HCT116 (cell line): ENCODE measurements at regions not wholly inside any gene's neighbourhood (a gene's known extent, or its start where the extent isn't known, plus 50 kb on each side); places are given as distances from the start of the nearest gene placed in this dataset.

Source experiments
- ATAC-seq: fragments of 200-7000 bp; cut with Tn5 transposase; 2 replicates; pipeline ENCODE4 v1.9.1; 2020; ENCODE audit warnings: mild to moderate bottlenecking, moderate library complexity
- BruUV-seq: library from RNA; stranded (reverse); fragments of 400-500 nt; replicated peaks from 2 replicates; lab custom pipeline; 2021; lab: Mats Ljungman, UMichigan
- CTCF ChIA-PET: fragments of 300-600 bp; sonication (Branson Sonifier 250); formaldehyde crosslinking; loops from one replicate; lab custom pipeline; 2021; ENCODE audit warnings: antibody characterized with exemption; lab: Charles Lee
- POLR2A ChIA-PET: fragments of 300-600, 350-600 bp; sonication (Branson Sonifier 250); formaldehyde crosslinking; loops from one replicate; lab custom pipeline; 2021; ENCODE audit warnings: antibody characterized with exemption; lab: Charles Lee
- RAD21 ChIA-PET, 2 experiments: fragments of 300-600 bp; sonication (Branson Sonifier 250); formaldehyde crosslinking; loops; one replicate each; lab custom pipeline; 2023; ENCODE audit warnings: low total read pairs in 2 of 2; ENCODE audit not compliant: uncharacterized antibody in 2 of 2, unreplicated experiment in 2 of 2, low non-redundant PET in 1 of 2; lab: Charles Lee
- DNase-seq: peaks from one replicate; pipeline ENCODE4 v3.0.0-alpha.2; 2010; ENCODE audit warnings: low read depth, low spot score
- H2AFZ ChIP-seq: fragments of 200-600 bp; shearing (Covaris generic), sonication (generic); 2 replicates; pipeline ENCODE4 v1.6.1; 2017; ENCODE audit warnings: low read depth, mixed run types, mixed read lengths, antibody characterized with exemption, low read length; ENCODE audit not compliant: poor library complexity, severe bottlenecking
- H3K27ac ChIP-seq: 2 replicates; pipeline ENCODE4 v1.5.1; 2012; ENCODE audit warnings: low read depth, low read length
- H3K27me3 ChIP-seq: fragments of 200-600 bp; sonication (generic); 2 replicates; pipeline ENCODE4 v1.6.1; 2016; ENCODE audit warnings: mixed run types, low read length, mixed read lengths; ENCODE audit not compliant: insufficient read depth
- H3K36me3 ChIP-seq, 2 experiments: fragments of 200-500 bp in 1 of 2; fragments of 200-600 bp in 1 of 2; sonication (Bioruptor generic) in 1 of 2; sonication (generic) in 1 of 2; 2 replicates each; pipeline versions ENCODE4 v1.5.1 to v1.6.1; 2014 to 2016; ENCODE audit warnings: low read length in 2 of 2, inconsistent platforms in 1 of 2, mixed read lengths in 1 of 2, mixed run types in 1 of 2; ENCODE audit not compliant: insufficient read depth in 2 of 2, control insufficient read depth in 1 of 2
- H3K4me1 ChIP-seq, 2 experiments: fragments of 200-600 bp in 1 of 2; sonication (generic) in 1 of 2; 2 replicates each; pipeline versions ENCODE4 v1.5.1 to v1.6.1; 2012 to 2017; ENCODE audit warnings: low read length in 2 of 2, inconsistent platforms in 1 of 2, mild to moderate bottlenecking in 1 of 2, mixed read lengths in 1 of 2, mixed run types in 1 of 2, moderate library complexity in 1 of 2; ENCODE audit not compliant: insufficient read depth in 2 of 2, control insufficient read depth in 1 of 2
- H3K4me2 ChIP-seq: fragments of 200-600 bp; sonication (generic); 2 replicates; pipeline ENCODE4 v1.6.1; 2017; ENCODE audit warnings: mixed run types, low read length, mixed read lengths
- H3K4me3 ChIP-seq, 2 experiments: fragments of 200-600 bp in 1 of 2; sonication (generic) in 1 of 2; replicated peaks in 1 of 2; 2 replicates each; pipeline ENCODE4 v1.5.1; 2011 to 2016; ENCODE audit warnings: low read length in 2 of 2, control low read depth in 1 of 2, low read depth in 1 of 2, mild to moderate bottlenecking in 1 of 2, mixed read lengths in 1 of 2, mixed run types in 1 of 2
- H3K79me2 ChIP-seq: fragments of 200-600 bp; sonication (generic); 2 replicates; pipeline ENCODE4 v1.6.1; 2017; ENCODE audit warnings: mild to moderate bottlenecking, mixed run types, low read length, moderate library complexity, mixed read lengths; ENCODE audit not compliant: insufficient read depth
- H3K9ac ChIP-seq: fragments of 200-600 bp; sonication (generic); 2 replicates; pipeline ENCODE4 v1.6.1; 2016; ENCODE audit warnings: low read length, mixed read lengths
- H3K9me2 ChIP-seq: fragments of 200-600 bp; sonication (generic), shearing (Covaris generic); 2 replicates; pipeline ENCODE4 v1.6.1; 2017; ENCODE audit warnings: mixed run types, mild to moderate bottlenecking, moderate library complexity; ENCODE audit not compliant: insufficient read depth
- H3K9me3 ChIP-seq, 2 experiments: fragments of 200-500 bp in 1 of 2; fragments of 200-600 bp in 1 of 2; sonication (Bioruptor generic) in 1 of 2; sonication (generic) in 1 of 2; 2 replicates each; pipeline ENCODE4 v1.6.1; 2014 to 2017; ENCODE audit warnings: low read length in 2 of 2, mixed read lengths in 2 of 2, inconsistent platforms in 1 of 2, low read depth in 1 of 2, mild to moderate bottlenecking in 1 of 2, mixed run types in 1 of 2, moderate library complexity in 1 of 2; ENCODE audit not compliant: control insufficient read depth in 1 of 2, insufficient read depth in 1 of 2
- H4K20me1 ChIP-seq: fragments of 200-600 bp; sonication (generic), shearing (Covaris generic); 2 replicates; pipeline ENCODE4 v1.6.1; 2017; ENCODE audit warnings: mixed run types, mild to moderate bottlenecking, moderate library complexity; ENCODE audit not compliant: insufficient read depth
- CEBPB ChIP-seq: IDR thresholded peaks from 2 replicates; pipeline ENCODE4 v1.6.1; 2012; ENCODE audit warnings: low read depth
- ELF1 ChIP-seq: IDR thresholded peaks from 2 replicates; pipeline ENCODE4 v1.6.1; 2012; ENCODE audit warnings: low read depth, borderline replicate concordance
- EZH2 ChIP-seq: fragments of 200-600 bp; sonication (generic); IDR thresholded peaks from 2 replicates; pipeline ENCODE4 v1.6.1; 2017; ENCODE audit warnings: antibody characterized with exemption, mixed run types
- JUND ChIP-seq: IDR thresholded peaks from 2 replicates; pipeline ENCODE4 v1.6.1; 2012
- SIN3A ChIP-seq: IDR thresholded peaks from 2 replicates; pipeline ENCODE4 v1.6.1; 2012; ENCODE audit warnings: low read depth
- SP1 ChIP-seq: IDR thresholded peaks from 2 replicates; pipeline ENCODE4 v1.6.1; 2012; ENCODE audit warnings: low read depth
- SRF ChIP-seq: IDR thresholded peaks from 2 replicates; pipeline ENCODE4 v1.6.1; 2012; ENCODE audit warnings: low read depth
- YY1 ChIP-seq: IDR thresholded peaks from 2 replicates; pipeline ENCODE4 v1.6.1; 2011; ENCODE audit warnings: low read length, low read depth, moderate library complexity, mild to moderate bottlenecking; ENCODE audit not compliant: insufficient replicate concordance; ENCODE audit errors: extremely low read depth
- ZBTB33 ChIP-seq: IDR thresholded peaks from 2 replicates; pipeline ENCODE4 v1.6.1; 2011; ENCODE audit warnings: mild to moderate bottlenecking, low read length, moderate library complexity; ENCODE audit not compliant: insufficient replicate concordance; ENCODE audit errors: extremely low read depth
- ZNF274 ChIP-seq: fragments of 200-500 bp; sonication (Bioruptor generic); IDR thresholded peaks from 2 replicates; pipeline ENCODE4 v1.6.1; 2014; ENCODE audit warnings: mild to moderate bottlenecking, low read depth, low read length, inconsistent platforms
- intact Hi-C: fragments of 100-400 bp; cut with micrococcal nuclease; formaldehyde crosslinking; loops from 2 replicates; pipeline ENCODE4 v1.10.0; 2022

DNA sequence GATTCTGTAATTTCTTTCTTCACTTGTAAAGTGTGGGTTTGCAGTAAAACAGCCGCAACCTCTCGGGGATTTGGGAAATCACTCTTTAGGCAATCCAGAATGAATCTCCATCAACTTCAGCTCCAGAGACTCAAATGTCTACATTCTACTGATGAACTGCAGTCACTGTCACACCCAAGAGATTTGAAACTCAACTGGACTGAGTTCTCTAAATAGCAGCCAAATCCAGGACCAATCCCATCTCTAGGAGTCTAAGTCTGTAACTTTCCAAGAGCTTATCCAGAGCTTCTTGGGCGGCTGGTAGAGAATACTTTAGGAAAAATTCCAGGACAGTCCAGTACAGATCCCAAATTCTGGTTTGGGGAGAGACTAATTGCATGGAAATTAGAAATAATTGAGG is 62.9 kb downstream of the ADAMTS1 start:
- intact Hi-C loops = no loop called here

GRCh38 chr21:26781331-26781730 is 63.9 kb downstream of the ADAMTS1 start:
- H3K4me2 ChIP-seq = no peak overlapping the region
- no TSS peak for BruUV-seq
- DNase-seq = no peak
- H3K4me1 ChIP-seq = no peaks in the 10 kb centered on the region
- no peaks in the 10 kb centered on the region for H4K20me1 ChIP-seq
- ChIA-PET RAD21 (no interaction called here), POLR2A (no interaction called here), CTCF (no interaction called here)
- H3K36me3 ChIP-seq = no peaks in the 10 kb centered on the region
- H3K9me2 ChIP-seq = no peaks in the 10 kb centered on the region
- H3K79me2 ChIP-seq = no peaks in the 10 kb centered on the region
- no peak overlapping the region for H3K9ac ChIP-seq
- ATAC-seq = no peak
- H3K9me3 ChIP-seq = peaks cover 0 to 27% of the 10 kb centered on the region in 2 experiments; a peak in 3 of 4 replicates
- TF ChIP-seq SRF (no peak), SP1 (no peak)
- no peak overlapping the region for H2AFZ ChIP-seq
- H3K27ac ChIP-seq = no peak overlapping the region
- intact Hi-C loops = no loop called here
- no peak overlapping the region for H3K4me3 ChIP-seq
- no peaks in the 10 kb centered on the region for H3K27me3 ChIP-seq

More for the DNA sequence above, 62.9 kb downstream of the ADAMTS1 start:
- RAD21 ChIA-PET = no interaction called here
- Histone ChIP-seq H3K27ac (no peak overlapping the region), H3K9me3 (peaks cover 0 to 18% of the 10 kb centered on the region in 2 experiments; a peak in 3 of 4 replicates), H4K20me1 (no peaks in the 10 kb centered on the region), H3K9ac (no peak overlapping the region), H3K4me2 (no peak overlapping the region), H2AFZ (no peak overlapping the region), H3K36me3 (no peaks in the 10 kb centered on the region), H3K4me3 (no peak overlapping the region), H3K9me2 (no peaks in the 10 kb centered on the region), H3K4me1 (no peaks in the 10 kb centered on the region), H3K27me3 (no peaks in the 10 kb centered on the region), H3K79me2 (no peaks in the 10 kb centered on the region)
- BruUV-seq = no TSS peak
- DNase-seq (no peak), ATAC-seq (no peak)
- POLR2A ChIA-PET = no interaction called here
- TF ChIP-seq CEBPB = no peak
- no peak for TF ChIP-seq ELF1
- TF ChIP-seq EZH2 = no peak
- TF ChIP-seq YY1 = no peak
- TF ChIP-seq ZBTB33 = no peak
- no peak for TF ChIP-seq SIN3A
- TF ChIP-seq ZNF274 = no peak
- no peak for TF ChIP-seq JUND
- CTCF ChIA-PET = no interaction called here
